Urinary bladder (tissue), 3 donors: ENCODE measurements at regions not wholly inside any gene's neighbourhood (a gene's known extent, or its start where the extent isn't known, plus 50 kb on each side); places are given as distances from the start of the nearest gene placed in this dataset.
"Not testable (repeated sequence)": the region's sequence is repeated elsewhere in the genome, so short reads cannot be mapped to it uniquely, and the experiment has no call there.

Experiments used
- DNase-seq: peaks from one replicate; pipeline ENCODE4 v3.0.0-alpha.2; 2015; ENCODE audit errors: extremely low spot score
- H3K27ac ChIP-seq: one replicate; pipeline ENCODE4 v1.5.1; 2013; ENCODE audit warnings: low read depth, mild to moderate bottlenecking, moderate library complexity
- H3K36me3 ChIP-seq: one replicate; pipeline ENCODE4 v1.6.1; 2013; ENCODE audit warnings: mild to moderate bottlenecking, moderate library complexity; ENCODE audit not compliant: insufficient read depth
- H3K4me1 ChIP-seq: one replicate; pipeline ENCODE4 v1.6.1; 2013; ENCODE audit warnings: mild to moderate bottlenecking, moderate library complexity; ENCODE audit not compliant: insufficient read depth
- H3K4me3 ChIP-seq: one replicate; pipeline ENCODE4 v1.5.1; 2013; ENCODE audit warnings: low read depth, low read length
- WGBS: extraction: QIAGEN DNeasy Blood & Tissue Kit; methylation state at CpG from one replicate; pipeline ENCODE4 v1.1.7; 2013; 5-methylcytosine and 5-hydroxymethylcytosine counted together
- donor health status: healthy with polysubstance abuse.
- donor health status: healthy.

DNA sequence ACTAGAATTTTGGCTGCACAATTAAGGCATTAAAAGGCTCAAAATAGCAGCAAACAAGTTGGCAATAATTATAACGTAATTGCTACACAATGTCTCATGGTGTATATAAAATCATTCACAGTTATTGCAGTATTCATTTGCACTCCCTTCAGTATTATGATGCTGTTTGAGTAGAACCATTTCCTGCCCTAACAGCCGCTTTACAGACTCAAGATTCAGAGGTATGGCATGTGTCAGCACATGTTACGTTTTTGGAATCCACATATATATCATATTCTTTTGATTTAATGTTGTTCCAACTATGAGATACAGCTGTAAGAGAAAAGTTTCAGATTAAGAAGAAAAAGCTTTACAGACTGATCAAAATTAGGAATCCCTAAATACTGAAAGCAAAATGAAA, 56.3 kb upstream of the NCKAP5 start:
- no peak overlapping the region for H3K27ac ChIP-seq
- H3K36me3 ChIP-seq, result no peaks in the 10 kb centered on the region
- no peaks in the 10 kb centered on the region for H3K4me1 ChIP-seq
- WGBS, result 82% methylated on average over 3 of the region's 3 CpGs
- no peak overlapping the region for H3K4me3 ChIP-seq
- no peak for DNase-seq

DNA sequence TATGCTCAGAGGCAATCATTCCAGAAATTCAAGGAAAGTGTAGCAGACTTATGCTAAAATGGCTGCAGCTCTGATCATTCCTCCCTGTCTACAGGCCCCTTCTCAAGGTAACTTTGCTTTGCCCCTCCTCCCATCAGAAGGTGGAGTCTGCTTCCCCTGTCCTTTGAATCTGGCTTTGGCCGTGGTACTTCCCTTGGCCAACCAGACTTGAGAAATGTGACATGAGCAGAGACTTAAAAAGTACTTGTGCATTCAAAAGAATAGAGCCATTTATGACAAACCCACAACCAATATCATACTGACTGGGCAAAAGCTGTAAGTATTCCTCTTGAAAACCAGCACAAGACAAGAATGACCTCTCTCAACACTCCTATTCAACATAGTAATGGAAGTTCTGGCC, 59.5 kb upstream of the NCKAP5 start:
- 74% methylated on average over 1 of the region's 1 CpG for WGBS
- Histone ChIP-seq H3K4me1 (no peaks in the 10 kb centered on the region), H3K36me3 (no peaks in the 10 kb centered on the region), H3K4me3 (no peak overlapping the region), H3K27ac (no peak overlapping the region)
- DNase-seq, result no peak

DNA sequence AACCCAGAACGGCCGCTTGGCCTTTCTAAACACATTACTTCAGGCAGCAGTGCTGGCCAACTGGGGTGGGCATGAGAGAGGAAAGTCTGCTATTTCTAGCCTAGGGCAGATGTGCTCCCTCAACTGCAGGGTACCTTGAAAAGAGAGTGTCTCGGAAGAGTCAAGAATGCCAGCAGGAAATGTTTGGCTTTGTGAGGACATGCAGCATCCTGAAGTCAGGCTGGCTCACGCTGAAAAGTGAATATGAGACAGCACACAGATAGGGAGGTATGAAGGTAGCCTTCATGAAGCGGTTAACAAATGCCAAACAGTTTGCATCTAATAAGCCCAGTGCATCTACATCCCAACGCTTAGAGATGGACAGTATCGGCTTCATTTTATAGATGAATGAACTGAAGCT, 65.0 kb upstream of the NCKAP5 start:
- Histone ChIP-seq H3K4me3 (no peak overlapping the region), H3K4me1 (no peaks in the 10 kb centered on the region), H3K27ac (no peak overlapping the region), H3K36me3 (no peaks in the 10 kb centered on the region)
- DNase-seq, result no peak
- WGBS, result 75% methylated on average over 7 of the region's 7 CpGs

DNA sequence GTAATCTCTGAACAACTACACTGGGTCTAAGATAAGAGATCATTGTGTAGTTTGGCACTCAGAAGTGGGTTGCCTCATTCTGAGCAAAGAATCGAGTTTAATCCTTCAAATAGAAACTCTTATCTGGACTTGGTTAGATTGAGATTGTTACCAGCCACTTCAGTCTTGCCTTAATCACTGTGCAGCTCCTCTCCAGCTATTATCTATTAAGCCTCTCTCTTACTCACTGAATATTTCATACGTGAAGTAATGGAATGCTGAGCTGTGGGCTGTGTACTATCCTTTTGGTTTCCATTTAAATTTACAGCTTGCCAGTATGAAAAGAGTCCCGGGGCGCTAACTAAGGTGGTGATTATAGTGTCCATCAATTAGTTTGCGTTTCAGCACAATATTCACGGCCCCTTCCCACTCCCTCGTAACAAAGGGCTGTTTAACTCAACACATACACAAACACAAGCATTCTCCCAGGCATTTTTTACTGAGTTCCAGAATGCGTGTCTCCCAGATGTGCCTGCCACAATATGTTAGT, 65.7 kb upstream of the NCKAP5 start:
- no peak overlapping the region for H3K4me3 ChIP-seq
- DNase-seq, result no peak
- H3K27ac ChIP-seq, result no peak overlapping the region
- no peaks in the 10 kb centered on the region for H3K36me3 ChIP-seq
- no peaks in the 10 kb centered on the region for H3K4me1 ChIP-seq
- 38% methylated on average over 8 of the region's 8 CpGs for WGBS

- no peaks in the 10 kb centered on the region for H3K36me3 ChIP-seq
- H3K27ac ChIP-seq, result no peak overlapping the region
- H3K4me1 ChIP-seq, result no peaks in the 10 kb centered on the region
- no peak for DNase-seq
- no peak overlapping the region for H3K4me3 ChIP-seq
Measured at GRCh38 chr2:133635131-133635530, 66.9 kb upstream of the NCKAP5 start.

GRCh38 chr2:133636287-133636686, 68.0 kb upstream of the NCKAP5 start:
- no peaks in the 10 kb centered on the region for H3K36me3 ChIP-seq
- 95% methylated on average over 2 of the region's 2 CpGs for WGBS
- H3K27ac ChIP-seq, result no peak overlapping the region
- DNase-seq, result no peak
- H3K4me1 ChIP-seq, result no peaks in the 10 kb centered on the region
- no peak overlapping the region for H3K4me3 ChIP-seq

DNA sequence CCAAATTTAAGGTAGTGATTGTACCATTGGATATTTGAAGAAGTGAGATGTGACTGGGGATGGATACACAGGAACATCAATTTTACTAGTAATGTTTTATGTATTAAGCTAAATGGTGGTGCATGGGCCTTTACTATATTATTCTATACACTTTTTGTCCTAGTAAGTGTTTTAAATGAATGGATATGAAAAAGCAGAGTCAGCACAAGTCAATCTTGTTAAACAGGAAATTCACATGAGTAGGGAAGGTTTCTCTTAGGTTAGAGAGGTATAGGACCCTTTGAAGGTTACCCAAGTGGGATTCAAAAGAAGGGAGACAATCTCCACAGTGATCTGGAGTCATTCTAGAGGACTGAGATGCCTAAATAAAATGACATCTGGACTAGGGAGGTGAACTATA, 71.8 kb upstream of the NCKAP5 start:
- H3K27ac ChIP-seq, result no peak overlapping the region
- H3K4me3 ChIP-seq, result no peak overlapping the region
- H3K36me3 ChIP-seq, result no peaks in the 10 kb centered on the region
- DNase-seq, result no peak
- no peaks in the 10 kb centered on the region for H3K4me1 ChIP-seq

DNA sequence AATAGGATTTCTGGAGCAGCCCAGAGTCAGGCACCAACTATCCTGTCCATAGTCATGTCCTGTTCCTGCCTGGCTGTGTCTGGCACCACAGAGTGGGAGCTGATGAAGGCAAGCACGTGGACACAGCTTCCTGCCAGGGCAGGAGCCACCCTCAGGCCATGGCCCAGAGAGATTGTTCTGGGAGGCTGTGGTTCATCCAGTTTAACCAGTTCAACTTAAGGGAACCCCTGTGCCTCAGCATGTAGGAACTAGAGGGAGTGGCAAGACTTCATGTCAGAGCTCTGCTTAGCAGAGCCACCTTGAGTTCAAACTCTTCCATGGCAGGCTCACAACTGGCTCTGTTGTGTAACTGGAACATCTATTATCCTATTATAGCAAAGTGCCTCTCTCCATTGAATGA, 73.2 kb upstream of the NCKAP5 start:
- Histone ChIP-seq H3K36me3 (no peaks in the 10 kb centered on the region), H3K4me3 (no peak overlapping the region), H3K27ac (no peak overlapping the region), H3K4me1 (no peaks in the 10 kb centered on the region)
- no peak for DNase-seq
- WGBS, result 62% methylated on average over 1 of the region's 1 CpG

- Histone ChIP-seq H3K4me1 (no peaks in the 10 kb centered on the region), H3K4me3 (no peak overlapping the region), H3K36me3 (no peaks in the 10 kb centered on the region), H3K27ac (no peak overlapping the region)
- DNase-seq, result no peak
- 72% methylated on average over 5 of the region's 5 CpGs for WGBS
Measured at GRCh38 chr2:133641942-133642725, 73.9 kb upstream of the NCKAP5 start.

GRCh38 chr2:133642791-133643191, 74.5 kb upstream of the NCKAP5 start:
- Histone ChIP-seq H3K4me3 (no peak overlapping the region), H3K27ac (no peak overlapping the region)

DNA sequence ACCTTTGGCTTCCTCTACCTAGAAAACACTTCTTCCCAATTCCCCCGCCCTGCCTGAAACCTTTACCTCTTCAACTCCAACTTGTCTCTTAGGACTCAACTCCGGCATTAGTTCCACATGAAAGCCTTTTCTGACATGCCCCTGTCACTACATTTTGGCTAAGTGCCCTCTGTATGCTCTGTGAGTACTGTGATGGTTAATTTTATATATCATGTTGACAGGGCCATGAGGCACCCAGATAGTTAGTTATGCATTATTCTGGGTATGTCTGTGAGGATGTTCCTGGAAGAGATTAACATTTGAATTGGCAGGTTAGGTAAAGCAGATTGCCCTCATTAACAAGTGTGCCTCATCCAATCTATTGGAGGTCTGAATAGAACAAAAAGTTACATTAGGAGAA, 75.6 kb upstream of the NCKAP5 start:
- Histone ChIP-seq H3K27ac (no peak overlapping the region), H3K4me1 (no peaks in the 10 kb centered on the region), H3K4me3 (no peak overlapping the region), H3K36me3 (no peaks in the 10 kb centered on the region)
- 94% methylated on average over 2 of the region's 2 CpGs for WGBS
- no peak for DNase-seq

More at GRCh38 chr2:133642791-133643191, 74.5 kb upstream of the NCKAP5 start:
- no peak for DNase-seq
- no peaks in the 10 kb centered on the region for H3K4me1 ChIP-seq
- H3K36me3 ChIP-seq, result no peaks in the 10 kb centered on the region

GRCh38 chr2:133644846-133645245, 76.6 kb upstream of the NCKAP5 start:
- Histone ChIP-seq H3K4me3 (no peak overlapping the region), H3K27ac (no peak overlapping the region), H3K4me1 (no peaks in the 10 kb centered on the region), H3K36me3 (no peaks in the 10 kb centered on the region)
- DNase-seq, result no peak

DNA sequence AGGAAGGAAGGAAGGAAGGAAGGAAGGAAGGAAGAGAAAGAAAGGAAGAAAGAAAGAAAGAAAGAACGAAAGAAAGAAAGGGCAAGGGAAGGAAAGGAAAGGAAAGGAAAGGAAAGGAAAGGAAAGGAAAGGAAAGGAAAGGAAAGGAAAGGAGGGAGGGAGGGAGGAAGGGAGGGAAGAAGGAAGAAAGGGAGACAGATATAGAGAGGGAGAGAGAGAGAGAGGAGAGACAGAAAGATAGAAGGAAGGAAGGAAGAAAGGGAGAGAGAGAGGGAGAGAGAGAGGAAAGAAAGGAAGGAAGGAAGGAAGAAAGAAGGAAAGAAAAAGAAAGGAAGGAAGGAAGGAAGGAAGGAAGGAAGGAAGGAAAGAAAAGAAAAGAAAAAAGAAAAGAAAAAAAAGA, 79.1 kb upstream of the NCKAP5 start:
- H3K27ac ChIP-seq, H3K4me1 ChIP-seq, H3K36me3 ChIP-seq, H3K4me3 ChIP-seq, DNase-seq: not testable (repeated sequence)
- 98% methylated on average over 1 of the region's 1 CpG for whole genome bisulfite sequencing

- 73% methylated on average over 2 of the region's 2 CpGs for WGBS
- H3K4me1 ChIP-seq, result no peaks in the 10 kb centered on the region
- no peak overlapping the region for H3K4me3 ChIP-seq
- no peak for DNase-seq
- no peaks in the 10 kb centered on the region for H3K36me3 ChIP-seq
- no peak overlapping the region for H3K27ac ChIP-seq
Measured at GRCh38 chr2:133651861-133652260, 83.6 kb upstream of the NCKAP5 start.

DNA sequence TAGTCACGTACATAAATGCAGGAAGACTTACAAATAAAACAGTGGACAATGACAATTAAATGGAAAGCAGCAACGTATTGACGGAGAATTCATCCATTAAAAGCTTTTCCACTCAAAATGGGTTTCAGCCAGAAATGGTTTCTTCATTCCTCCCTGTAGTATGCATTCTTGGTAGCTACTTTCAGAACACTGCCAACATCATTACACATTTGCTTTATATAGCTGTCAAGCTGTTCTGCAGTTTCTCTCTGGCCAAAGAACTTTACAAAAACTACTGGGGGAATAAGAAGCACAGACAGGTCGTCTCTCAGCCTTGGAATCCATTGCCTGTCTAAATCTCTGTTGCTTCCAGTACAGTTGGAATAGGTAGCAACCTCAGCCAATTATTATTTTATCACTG, 84.1 kb upstream of the NCKAP5 start:
- DNase-seq, result peak; percentile 51
- no peak overlapping the region for H3K27ac ChIP-seq
- 39% methylated on average over 4 of the region's 4 CpGs for WGBS
- no peak overlapping the region for H3K4me3 ChIP-seq
- H3K36me3 ChIP-seq, result no peaks in the 10 kb centered on the region
- H3K4me1 ChIP-seq, result no peaks in the 10 kb centered on the region
